Caco-2 (cell line): ENCODE measurements at regions not wholly inside any gene's neighbourhood (a gene's known extent, or its start where the extent isn't known, plus 50 kb on each side); places are given as distances from the start of the nearest gene placed in this dataset.

Experiments
- BruUV-seq: library from RNA; stranded (reverse); fragments of 400-500 nt; replicated peaks from 2 replicates; lab custom pipeline; 2021; lab: Mats Ljungman, UMichigan
- CTCF ChIA-PET: fragments of 300-600 bp; sonication (Branson Sonifier 250); formaldehyde crosslinking; loops from one replicate; lab custom pipeline; 2022; ENCODE audit warnings: antibody characterized with exemption; lab: Charles Lee
- POLR2A ChIA-PET: fragments of 300-600 bp; sonication (Branson Sonifier 250); formaldehyde crosslinking; loops from one replicate; lab custom pipeline; 2022; ENCODE audit warnings: antibody characterized with exemption; lab: Charles Lee
- DNase-seq, 2 experiments: peaks; one replicate each; pipeline versions ENCODE4 v3.0.0 to v3.0.0-alpha.2; 2020 to 2022
- H3K27me3 ChIP-seq: replicated peaks from 2 replicates; pipeline ENCODE4 v1.6.0; 2011; ENCODE audit warnings: low read length; ENCODE audit not compliant: control insufficient read depth, insufficient read depth
- H3K36me3 ChIP-seq: 2 replicates; pipeline ENCODE4 v1.5.1; 2011; ENCODE audit warnings: low read length; ENCODE audit not compliant: control insufficient read depth, insufficient read depth
- H3K4me1 ChIP-seq: fragments of 250-450 bp; sonication (Bioruptor Pico); 2 replicates; pipeline ENCODE4 v1.5.1; 2020; ENCODE audit warnings: mild to moderate bottlenecking
- H3K4me3 ChIP-seq: 2 replicates; pipeline ENCODE4 v1.5.1; 2011; ENCODE audit warnings: low read depth, mild to moderate bottlenecking, control low read depth, low read length
- H3K9me3 ChIP-seq: fragments of 250-450 bp; sonication (Bioruptor Pico); 2 replicates; pipeline ENCODE4 v1.5.1; 2020; ENCODE audit warnings: mild to moderate bottlenecking, moderate library complexity
- H3K27ac Mint-ChIP-seq: one replicate; pipeline ENCODE4 v1.8.0; 2022; ENCODE audit warnings: mixed read lengths; ENCODE audit not compliant: unreplicated experiment
- H3K27me3 Mint-ChIP-seq: one replicate; pipeline ENCODE4 v1.8.0; 2022; ENCODE audit warnings: mixed read lengths; ENCODE audit not compliant: insufficient read depth, unreplicated experiment
- H3K36me3 Mint-ChIP-seq: one replicate; pipeline ENCODE4 v1.8.0; 2022; ENCODE audit warnings: mild to moderate bottlenecking, mixed read lengths; ENCODE audit not compliant: insufficient read depth, unreplicated experiment
- H3K4me1 Mint-ChIP-seq: one replicate; pipeline ENCODE4 v1.8.0; 2022; ENCODE audit warnings: low read depth, mixed read lengths; ENCODE audit not compliant: unreplicated experiment
- H3K4me3 Mint-ChIP-seq: one replicate; pipeline ENCODE4 v1.8.0; 2022; ENCODE audit warnings: mild to moderate bottlenecking, moderate library complexity, mixed read lengths; ENCODE audit not compliant: unreplicated experiment
- H3K9me3 Mint-ChIP-seq: one replicate; pipeline ENCODE4 v1.8.0; 2022; ENCODE audit warnings: mixed read lengths; ENCODE audit not compliant: unreplicated experiment
- CTCF ChIP-seq, 2 experiments: fragments of 200-600 bp in 1 of 2; IDR thresholded peaks; 1 replicate in 1 of 2; 2 replicates in 1 of 2; pipeline versions ENCODE4 v1.5.1 to v1.8.0; 2011 to 2022; ENCODE audit warnings: antibody characterized with exemption in 1 of 2, control low read depth in 1 of 2, inconsistent platforms in 1 of 2, low read depth in 1 of 2, low read length in 1 of 2, mild to moderate bottlenecking in 1 of 2, moderate library complexity in 1 of 2; ENCODE audit not compliant: insufficient read depth in 1 of 2, severe bottlenecking in 1 of 2, unreplicated experiment in 1 of 2
- intact Hi-C: fragments of 100-400 bp; cut with micrococcal nuclease; formaldehyde crosslinking; loops from one replicate; pipeline ENCODE4 v1.10.0; 2022; ENCODE audit not compliant: unreplicated experiment

- Mint-ChIP-seq H3K36me3 (no peaks in the 10 kb centered on the region), H3K27me3 (no peaks in the 10 kb centered on the region), H3K4me3 (no peak overlapping the region), H3K4me1 (no peaks in the 10 kb centered on the region), H3K27ac (no peak overlapping the region), H3K9me3 (peaks cover 8% of the 10 kb centered on the region)
- ChIA-PET POLR2A (no interaction called here), CTCF (no interaction called here)
- H3K9me3 ChIP-seq: no peaks in the 10 kb centered on the region
- no peak overlapping the region for H3K4me3 ChIP-seq
- no peaks in the 10 kb centered on the region for H3K4me1 ChIP-seq
- TF ChIP-seq CTCF (IDR thresholded peaks at IDR 0.05; ENCODE audit: insufficient read depth in 1 of 2, low read depth in 1 of 2, low read length in 1 of 2, severe bottlenecking in 1 of 2, unreplicated experiment in 1 of 2): no peak
- H3K36me3 ChIP-seq: no peaks in the 10 kb centered on the region
- H3K27me3 ChIP-seq: no peaks in the 10 kb centered on the region
- intact Hi-C loops: no loop called here
- no TSS peak for BruUV-seq
- DNase-seq: no peak
Observed at GRCh38 chr17:5783851-5784250, 199.5 kb upstream of the NLRP1 start.

DNA sequence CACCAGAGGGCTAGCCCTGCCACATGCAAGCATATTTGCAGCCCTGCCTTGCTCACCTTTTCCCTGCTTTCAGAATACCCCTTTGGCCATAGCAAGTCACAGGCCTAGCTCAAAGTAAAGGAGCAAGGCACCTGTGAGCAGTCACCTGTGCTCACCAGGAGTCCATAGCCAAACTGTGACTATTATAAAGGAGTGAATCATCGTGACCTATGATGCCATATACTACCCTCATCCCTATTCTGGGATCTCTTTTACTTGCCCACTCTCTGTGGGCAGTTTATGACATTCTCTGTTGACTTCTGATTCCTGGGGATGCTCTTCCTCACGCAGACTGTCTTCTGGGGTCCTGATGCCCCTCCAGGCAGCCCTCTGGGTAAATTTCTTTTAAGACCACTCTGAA lies 200.5 kb upstream of the NLRP1 start:
- H3K36me3 Mint-ChIP-seq: no peaks in the 10 kb centered on the region
- DNase-seq: no peak
- H3K4me1 ChIP-seq: no peaks in the 10 kb centered on the region
- no peak overlapping the region for H3K4me3 Mint-ChIP-seq
- no peak overlapping the region for H3K4me3 ChIP-seq
- intact Hi-C loops: no loop called here
- BruUV-seq: no TSS peak
- H3K36me3 ChIP-seq: no peaks in the 10 kb centered on the region
- no peaks in the 10 kb centered on the region for H3K4me1 Mint-ChIP-seq
- no peaks in the 10 kb centered on the region for H3K9me3 ChIP-seq
- POLR2A ChIA-PET: no interaction called here
- H3K9me3 Mint-ChIP-seq: peaks cover 8% of the 10 kb centered on the region
- no peak for TF ChIP-seq CTCF (IDR thresholded peaks at IDR 0.05; ENCODE audit: insufficient read depth in 1 of 2, low read depth in 1 of 2, low read length in 1 of 2, severe bottlenecking in 1 of 2, unreplicated experiment in 1 of 2)
- no peaks in the 10 kb centered on the region for H3K27me3 ChIP-seq
- CTCF ChIA-PET: no interaction called here
- no peak overlapping the region for H3K27ac Mint-ChIP-seq
- H3K27me3 Mint-ChIP-seq: no peaks in the 10 kb centered on the region

DNA sequence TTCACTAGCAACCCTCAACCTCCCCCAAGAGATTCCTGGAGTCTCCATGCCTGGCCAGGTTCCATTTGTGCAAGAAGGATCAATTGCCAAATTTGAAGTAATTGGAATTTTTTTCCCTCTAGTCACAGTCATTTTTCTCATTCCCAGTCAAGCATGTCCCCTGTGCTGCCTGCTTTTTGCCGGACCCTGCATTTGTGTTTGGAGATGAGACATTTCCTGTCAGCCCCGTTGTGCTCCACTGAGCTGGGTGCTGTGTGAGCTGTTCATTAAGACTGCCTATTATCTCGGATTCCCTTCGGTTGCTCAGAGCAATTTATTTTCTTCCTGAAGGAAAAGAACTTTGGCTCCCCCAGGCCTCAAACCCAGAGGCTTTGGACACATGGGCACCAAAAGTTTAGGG lies 201.0 kb upstream of the NLRP1 start:
- no peak for TF ChIP-seq CTCF (IDR thresholded peaks at IDR 0.05; ENCODE audit: insufficient read depth in 1 of 2, low read depth in 1 of 2, low read length in 1 of 2, severe bottlenecking in 1 of 2, unreplicated experiment in 1 of 2)
- intact Hi-C loops: no loop called here
- Histone ChIP-seq H3K36me3 (no peaks in the 10 kb centered on the region), H3K27me3 (no peaks in the 10 kb centered on the region), H3K4me1 (no peaks in the 10 kb centered on the region), H3K9me3 (no peaks in the 10 kb centered on the region), H3K4me3 (no peak overlapping the region)
- Mint-ChIP-seq H3K4me1 (no peaks in the 10 kb centered on the region), H3K36me3 (no peaks in the 10 kb centered on the region), H3K9me3 (peaks cover 8% of the 10 kb centered on the region), H3K27ac (no peak overlapping the region), H3K27me3 (no peaks in the 10 kb centered on the region), H3K4me3 (no peak overlapping the region)
- ChIA-PET POLR2A (no interaction called here), CTCF (no interaction called here)
- DNase-seq: no peak
- BruUV-seq: no TSS peak
